HG03280 (cell line): ENCODE measurements at regions not wholly inside any gene's neighbourhood (a gene's known extent, or its start where the extent isn't known, plus 50 kb on each side); places are given as distances from the start of the nearest gene placed in this dataset.
"Not testable (repeated sequence)": the region's sequence is repeated elsewhere in the genome, so short reads cannot be mapped to it uniquely, and the experiment has no call there.

Source experiments
- ATAC-seq: cut with Tn5 transposase; IDR thresholded peaks from one replicate; pipeline ENCODE4 v1.9.1; 2021; ENCODE audit warnings: mild to moderate bottlenecking, moderate library complexity; ENCODE audit not compliant: unreplicated experiment

DNA sequence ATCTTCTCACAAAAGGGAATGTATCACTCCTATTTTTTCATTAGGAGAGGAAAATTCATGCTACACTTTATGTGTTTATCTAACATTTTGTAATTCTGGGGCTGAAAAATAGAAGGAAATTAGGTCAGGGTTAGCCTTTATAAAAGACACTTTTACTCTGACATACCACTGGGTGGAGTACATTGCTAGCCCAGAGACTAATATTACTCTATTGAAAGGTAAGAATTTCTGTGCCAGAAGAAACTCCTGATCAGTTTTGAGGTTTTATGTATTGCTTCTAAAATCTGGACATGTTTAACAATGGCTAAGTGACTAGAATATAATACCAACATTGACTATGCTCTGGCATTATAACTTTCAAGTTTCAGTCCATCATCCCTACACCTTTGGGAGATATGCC lies 724.6 kb downstream of the USP25 start:
- ATAC-seq: no peak

DNA sequence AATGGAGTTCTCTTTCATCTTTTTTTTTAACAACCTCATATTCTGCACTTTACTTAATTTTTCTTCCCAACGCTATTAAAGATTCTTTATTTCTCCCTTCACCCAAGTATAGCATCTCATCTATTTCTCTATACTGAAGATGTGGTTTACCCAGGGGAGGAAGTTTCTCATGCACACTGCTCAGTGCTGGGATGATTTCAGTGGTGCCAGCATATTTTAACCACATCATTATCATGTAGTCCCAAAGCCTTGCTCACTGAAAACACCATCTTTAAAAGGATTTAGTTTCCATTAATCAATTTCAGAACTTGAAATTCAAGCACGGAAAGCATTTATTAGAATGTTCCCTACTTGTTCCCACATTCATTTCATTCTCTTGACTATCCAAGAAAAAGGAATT lies 725.7 kb downstream of the USP25 start:
- no peak for ATAC-seq

DNA sequence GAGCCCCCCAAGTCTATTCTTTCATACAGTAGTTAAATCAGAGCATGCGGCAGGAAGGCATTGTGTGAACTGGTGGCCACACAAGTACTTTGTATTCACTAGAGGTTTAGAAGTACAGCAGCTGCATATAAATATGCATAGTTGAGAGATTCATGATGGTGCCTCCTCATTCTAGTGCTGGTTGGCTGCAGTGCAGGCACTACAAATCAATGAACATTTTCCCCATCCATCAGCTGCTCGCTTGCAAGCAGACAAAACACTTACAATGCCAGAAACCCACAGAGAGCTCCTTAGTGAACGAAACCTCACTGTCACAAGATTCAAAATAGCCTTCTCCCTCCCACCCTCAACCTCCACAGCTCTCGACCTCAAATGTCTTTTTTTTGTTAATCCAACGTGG lies 726.2 kb downstream of the USP25 start:
- ATAC-seq: no peak

DNA sequence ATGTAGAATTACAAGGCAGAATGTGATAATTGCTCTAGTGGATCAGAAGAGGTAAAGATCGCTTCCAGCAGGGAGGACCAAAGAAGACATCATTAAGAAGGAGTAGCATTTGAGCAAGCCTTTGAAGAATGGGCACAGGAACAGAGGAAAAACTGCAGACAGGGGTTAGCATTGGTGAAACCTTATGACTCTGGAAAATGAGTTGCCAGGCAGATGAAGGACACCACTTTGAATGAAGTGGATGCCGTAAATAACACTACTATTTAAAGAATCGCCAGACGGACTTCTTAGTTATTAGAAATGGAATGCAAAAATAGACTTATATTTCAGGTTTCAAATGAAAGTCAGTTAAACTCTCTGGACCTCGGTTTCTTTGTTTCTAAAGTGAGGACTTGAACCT lies 727.7 kb downstream of the USP25 start:
- ATAC-seq: no peak

DNA sequence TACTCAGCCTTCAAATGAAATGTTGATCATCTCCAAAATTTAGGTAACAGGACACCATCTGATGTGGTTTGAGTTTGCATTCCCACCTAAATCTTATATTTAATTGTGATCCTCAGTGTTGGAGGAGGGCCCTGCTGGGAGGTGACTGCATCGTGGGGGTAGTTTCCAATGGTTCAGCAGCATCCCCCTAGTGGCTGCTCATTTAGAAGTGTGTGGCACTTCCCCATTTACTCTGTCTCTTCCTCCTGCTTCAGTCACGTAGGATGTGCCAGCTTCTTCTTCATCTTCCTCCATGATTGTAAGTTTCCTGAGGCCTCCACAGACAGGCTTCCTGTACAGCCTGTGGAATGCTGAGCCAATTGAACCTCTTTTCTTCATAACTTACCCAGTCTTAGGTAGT lies 731.2 kb downstream of the USP25 start:
- no peak for ATAC-seq

DNA sequence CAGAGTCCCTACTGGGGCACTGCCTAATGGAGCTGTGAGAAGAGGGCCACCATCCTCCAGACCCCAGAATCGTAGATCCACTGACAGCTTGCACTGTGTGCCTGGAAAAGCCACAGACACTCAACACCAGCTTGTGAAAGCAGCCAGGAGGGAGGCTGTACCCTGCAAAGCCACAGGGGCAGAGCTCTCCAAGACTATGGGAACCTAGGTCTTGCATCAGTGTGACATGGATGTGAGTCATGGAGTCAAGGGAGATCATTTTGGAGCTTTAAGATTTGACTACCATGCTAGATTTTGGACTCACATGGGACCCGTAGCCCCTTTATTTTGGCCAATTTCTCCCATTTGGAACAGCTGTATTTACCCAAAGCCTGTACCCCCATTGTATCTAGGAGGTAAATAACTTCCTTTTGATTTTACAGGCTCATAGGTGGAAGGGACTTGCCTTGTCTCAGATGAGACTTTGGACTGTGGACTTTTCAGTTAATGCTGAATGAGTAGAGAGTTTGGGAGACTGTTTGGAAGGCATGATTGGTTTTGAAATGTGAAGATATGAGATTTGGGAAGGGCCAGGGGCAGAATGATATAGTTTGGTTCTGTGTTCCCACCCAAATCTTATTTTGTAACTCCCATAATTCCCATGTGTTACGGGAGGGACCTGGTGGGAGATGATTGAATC lies 734.6 kb downstream of the USP25 start:
- ATAC-seq: not testable (repeated sequence)

DNA sequence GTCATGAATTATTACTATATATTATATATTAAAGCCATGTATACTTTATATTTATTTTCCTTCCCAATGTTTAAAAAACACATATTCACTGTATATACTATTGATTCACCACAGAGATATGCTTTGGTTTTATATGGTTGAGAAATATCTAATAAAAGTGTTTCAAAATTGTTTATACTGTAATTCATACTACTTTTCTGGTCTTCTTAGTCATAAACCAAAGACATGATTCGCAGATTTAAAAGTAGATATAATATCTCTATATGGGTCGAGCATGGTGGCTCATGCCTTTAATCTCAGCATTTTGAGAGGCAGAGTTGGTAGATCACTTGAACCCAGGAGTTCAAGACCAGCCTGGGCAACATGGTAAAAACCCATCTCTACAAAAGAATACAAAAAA lies 738.4 kb downstream of the USP25 start:
- no peak for ATAC-seq

DNA sequence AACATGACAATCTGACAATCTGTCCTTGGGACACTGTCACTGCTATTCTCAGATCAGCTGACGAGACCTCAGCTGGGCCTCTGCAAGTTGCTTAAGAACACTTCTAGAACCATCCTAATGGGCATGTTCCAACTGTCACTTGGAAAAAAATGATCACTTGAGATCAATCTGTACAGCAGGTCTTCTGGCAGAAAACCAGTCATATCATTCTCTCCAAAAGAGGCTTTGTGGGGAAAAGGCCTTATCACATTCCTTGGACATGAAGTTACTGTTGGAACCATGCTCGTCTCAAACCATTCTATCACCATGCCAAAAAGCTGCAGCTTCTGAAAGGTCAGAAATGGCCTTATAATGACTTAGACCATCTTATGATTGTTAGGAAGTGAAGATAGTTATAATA lies 744.2 kb downstream of the USP25 start:
- ATAC-seq: no peak

DNA sequence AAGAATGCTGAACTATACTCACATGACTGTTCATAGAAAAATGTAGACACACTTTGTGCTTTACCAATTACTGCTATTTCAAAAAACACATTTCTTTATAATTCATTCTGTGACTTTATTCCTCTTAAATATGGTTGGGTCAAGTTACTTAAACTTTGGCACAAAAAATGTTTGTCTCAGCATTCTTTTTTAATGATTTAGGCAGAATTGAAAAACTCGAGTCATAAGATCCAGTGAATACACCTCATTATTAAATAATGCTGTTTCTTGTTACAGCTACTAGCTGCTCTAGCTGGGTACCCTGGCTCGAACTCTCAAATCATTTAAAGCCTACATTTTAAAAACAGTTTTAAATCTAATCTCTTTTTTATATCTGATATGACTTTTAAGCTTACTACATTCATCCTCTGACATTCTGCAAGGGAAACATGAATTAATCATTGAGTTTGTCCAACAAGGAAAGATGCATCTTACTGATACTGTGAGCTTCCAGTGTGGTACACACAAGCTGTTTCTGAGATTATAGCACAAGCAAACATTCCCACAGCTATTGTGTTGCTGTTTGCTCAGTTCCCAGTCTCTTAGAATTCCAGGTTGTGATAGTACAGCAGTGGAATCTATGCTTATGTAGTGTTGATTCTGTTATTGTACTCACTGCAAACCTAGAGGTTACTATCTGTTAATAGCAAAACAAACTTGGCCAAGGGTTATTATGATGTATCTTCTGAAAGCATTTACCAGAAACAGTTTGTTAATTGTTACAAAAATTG lies 746.5 kb downstream of the USP25 start:
- no peak for ATAC-seq

DNA sequence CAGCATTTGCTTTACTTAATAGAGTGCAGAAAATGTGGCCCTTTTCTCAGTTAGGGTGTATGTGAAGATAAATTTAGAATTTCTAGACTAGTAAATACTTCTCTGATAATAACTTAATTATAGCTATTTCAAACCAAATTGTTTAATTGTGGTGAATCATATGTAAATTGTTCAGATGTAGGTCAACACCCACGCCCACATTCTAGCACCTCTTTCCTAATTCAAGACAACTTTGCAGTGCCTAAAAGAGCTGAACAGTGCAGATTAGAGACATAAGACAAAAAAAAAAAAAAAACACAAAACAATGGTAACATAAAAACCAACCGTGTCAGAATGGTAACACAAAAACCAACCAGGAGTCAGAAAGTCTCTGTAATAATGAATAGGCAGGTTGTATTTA lies 758.3 kb downstream of the USP25 start:
- no peak for ATAC-seq

DNA sequence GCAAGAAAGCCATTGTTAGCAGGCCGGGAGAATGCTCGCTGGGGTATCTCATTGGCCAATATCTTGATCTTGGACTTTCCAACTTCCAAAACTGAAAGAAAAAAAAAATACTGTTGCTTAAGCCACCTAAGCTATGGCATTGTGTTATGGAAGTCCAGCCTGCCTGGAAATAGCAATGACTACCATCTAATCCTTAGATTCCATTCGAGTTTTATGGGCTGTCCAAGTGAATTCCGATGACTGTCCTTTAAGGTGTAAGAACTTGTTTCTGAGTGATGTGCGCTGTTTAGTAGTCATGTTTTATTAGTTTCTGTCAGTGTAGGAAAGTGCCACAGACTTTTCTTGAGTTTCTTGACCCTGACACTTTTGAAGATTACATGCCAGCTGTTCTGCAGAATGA lies 762.6 kb downstream of the USP25 start:
- no peak for ATAC-seq

DNA sequence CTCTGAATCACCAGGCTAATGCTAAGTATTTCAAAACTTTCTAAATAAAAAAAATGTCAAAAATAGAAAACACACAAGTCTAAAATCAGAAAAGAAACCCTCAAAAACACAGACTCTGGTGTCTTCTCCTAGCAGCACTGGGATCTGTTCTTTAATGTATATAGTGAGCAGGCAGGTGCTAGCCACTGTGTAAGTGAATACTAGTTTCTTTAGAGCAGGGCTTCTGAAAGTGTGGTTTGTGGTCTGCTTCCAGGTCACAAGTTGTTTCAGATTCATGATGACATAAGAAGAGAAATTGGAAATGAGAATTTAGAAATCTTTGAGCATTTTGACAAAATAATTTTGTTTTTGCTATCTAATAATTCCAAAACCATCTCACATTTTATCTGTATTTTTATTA lies 763.1 kb downstream of the USP25 start:
- no peak for ATAC-seq

DNA sequence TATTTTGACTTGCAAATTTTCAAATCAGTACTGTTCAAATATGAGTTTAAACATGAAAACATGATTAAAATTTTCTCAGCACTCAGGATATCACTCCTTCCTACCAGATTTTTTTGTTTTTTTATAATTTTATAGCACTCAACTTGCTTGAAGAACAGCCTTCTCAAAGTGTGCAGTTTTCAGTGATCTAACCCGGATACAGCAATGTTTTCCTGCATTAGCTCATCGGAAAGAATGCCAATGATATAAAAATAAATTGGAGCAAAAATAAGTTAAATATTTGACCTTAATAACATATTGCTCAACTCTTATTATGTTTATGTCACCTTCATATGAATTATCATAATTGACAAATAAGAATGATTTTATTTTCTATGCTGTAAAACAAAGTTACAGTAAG lies 766.8 kb downstream of the USP25 start:
- ATAC-seq: no peak

DNA sequence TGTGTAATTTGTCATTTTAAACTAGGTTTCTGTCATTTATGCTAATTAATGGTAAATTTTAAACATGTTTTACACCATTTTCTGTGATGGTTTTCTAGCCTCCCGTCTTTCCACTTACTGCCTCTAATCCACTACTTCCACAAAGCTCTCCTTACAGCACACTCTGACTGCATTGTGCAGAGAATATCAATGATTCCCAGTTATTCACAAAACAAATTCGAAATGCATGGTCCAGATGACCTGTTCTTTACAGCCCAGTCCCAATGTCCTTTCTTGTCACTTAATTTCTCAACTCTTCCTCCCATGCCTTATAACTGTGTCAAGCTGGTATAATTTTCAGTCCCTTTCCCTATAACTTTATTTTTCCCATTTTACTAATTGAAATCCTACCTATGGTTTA lies 770.5 kb downstream of the USP25 start:
- ATAC-seq: no peak

DNA sequence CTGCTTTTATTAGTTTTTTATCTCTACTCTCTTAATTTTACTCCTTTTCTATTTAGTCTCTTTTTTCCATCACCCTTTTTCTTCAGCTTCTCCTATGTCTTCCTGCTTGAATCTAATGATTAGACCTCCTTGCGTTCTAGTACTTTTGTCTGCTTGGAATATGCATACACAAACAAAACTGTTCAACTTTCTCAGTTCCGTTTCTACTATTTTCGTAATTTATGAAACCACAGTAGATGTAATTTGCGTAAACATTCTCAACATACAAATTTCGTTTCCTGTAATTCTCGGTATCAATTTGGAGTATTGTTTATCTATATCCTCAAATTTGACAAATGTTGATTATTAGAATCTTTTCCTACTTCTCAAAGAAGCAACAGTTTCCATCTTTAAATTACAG lies 772.5 kb downstream of the USP25 start:
- ATAC-seq: no peak

DNA sequence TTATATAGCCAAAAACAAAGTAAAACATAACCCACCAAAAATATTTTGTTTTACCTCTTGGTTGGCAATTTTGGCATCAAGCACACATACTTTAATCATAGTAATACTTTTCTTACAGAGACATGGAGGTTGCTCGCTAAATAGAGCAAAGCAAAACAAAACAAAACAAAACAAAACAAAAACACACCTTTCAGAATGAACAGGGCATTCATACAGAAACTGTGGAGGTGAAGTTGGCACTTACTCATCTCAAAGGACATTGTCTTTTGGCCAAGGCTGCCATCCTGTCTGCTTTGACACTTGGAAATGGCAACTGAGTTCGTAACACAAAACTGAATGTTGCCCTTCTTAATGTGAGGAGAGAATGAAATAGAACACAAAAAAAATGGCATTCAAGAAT lies 773.1 kb downstream of the USP25 start:
- ATAC-seq: no peak

DNA sequence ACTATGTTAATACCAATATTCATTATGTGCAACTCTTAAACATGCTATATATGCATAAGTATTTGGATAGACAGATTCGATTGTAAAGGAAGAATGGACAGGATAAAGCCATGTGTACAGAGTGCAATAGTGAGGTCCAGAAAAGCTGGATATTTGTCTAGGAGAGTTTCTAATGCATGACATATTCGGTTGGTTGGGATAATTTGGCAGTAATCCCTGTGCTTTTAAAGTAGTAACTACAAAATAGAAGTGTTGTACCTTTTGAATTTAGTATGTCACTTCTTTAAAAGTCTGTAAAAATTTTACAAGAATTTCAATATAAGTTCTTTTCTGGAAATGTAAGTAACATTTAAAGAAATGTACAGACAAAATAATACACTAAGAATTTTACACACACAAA lies 774.5 kb downstream of the USP25 start:
- ATAC-seq: no peak

DNA sequence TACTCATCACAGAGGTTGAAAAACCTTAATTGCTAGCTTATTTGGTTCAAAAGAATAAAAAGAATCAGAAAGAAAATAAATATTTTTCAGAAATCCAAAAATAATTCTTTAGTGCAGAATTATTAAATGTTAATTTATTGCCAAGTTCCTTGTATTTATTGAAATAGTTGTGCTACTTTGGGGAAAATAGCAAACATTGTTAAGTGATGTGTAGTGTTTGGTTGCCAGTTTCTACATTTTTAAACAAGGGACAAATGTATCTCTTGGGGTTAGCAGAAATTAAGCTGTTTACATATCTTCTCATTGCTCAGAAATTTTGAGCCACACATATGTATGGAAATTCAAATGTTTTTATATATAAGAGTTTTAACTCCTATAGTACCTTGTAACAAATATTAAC lies 775.0 kb downstream of the USP25 start:
- ATAC-seq: no peak

DNA sequence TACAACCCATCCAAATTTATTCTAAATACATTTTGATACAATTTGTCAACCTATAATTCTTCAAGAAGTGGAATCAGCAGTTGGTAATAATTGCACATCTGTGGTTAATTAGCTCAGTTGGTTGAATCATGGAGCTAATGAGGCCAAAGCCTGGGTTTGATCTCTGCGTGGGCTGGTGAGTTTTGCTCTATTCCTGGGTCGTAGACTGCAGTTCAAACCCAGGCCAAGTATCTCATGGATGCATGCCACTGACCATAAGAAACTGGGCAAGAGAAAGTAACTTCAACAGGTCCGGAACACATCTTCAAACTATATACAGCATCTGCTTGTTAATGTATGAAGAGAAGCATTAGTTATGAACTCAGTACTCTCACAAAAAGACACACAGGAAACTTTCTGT lies 779.7 kb downstream of the USP25 start:
- no peak for ATAC-seq

DNA sequence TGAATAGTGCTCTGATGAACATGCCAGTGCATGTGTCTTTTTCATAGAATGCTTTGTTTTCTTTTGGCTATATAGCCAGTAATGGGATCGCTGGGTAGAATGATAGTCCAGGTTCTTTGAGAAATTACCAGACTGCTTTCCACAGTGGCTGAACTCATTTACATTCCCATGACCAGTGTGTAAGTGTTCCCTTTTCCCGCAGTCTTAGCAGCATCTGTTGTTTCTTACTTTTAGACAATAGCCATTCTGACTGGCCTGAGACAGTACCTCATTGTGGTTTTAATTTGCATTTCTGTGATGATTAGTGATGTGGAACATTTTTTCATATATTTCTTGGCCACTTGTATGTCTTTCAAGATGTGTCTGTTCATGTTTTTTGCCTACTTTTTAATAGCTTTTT lies 784.5 kb downstream of the USP25 start:
- ATAC-seq: no peak

DNA sequence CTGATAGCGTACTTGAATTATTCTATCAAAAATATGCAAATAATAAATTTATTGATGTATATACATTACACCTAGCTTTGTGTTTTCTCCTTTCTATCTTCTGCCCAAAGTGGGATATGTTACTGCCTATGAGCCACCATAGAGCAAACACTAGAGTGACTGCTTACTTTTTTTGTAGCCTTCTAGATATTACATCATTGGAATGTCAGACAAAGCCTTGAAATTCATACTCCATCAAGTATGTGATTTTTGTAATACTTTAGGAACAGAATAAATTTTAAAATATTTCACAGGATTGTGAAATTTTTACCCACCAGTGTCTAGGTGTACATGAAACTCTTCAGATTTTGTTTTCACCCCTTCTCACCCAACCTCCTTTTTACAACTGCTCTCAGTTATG lies 787.6 kb downstream of the USP25 start:
- ATAC-seq: no peak

DNA sequence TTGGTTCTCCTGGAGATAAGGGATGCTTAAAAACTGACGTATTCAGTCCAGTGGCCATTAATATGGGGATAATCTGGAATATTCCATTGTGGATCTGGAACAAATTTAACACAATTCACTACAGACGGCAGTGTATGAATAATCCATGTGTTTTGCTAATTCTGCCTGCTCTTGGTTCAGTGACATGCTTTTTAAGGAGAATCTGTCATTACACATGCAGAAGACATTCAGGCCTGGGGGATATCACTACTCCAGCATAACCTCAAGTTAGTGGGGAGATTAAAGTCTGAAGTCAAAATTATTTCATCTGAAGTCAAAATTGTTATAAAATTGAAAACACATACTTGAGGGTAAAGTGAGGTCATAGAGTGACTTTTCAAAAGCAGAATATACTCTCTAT lies 789.3 kb downstream of the USP25 start:
- no peak for ATAC-seq

DNA sequence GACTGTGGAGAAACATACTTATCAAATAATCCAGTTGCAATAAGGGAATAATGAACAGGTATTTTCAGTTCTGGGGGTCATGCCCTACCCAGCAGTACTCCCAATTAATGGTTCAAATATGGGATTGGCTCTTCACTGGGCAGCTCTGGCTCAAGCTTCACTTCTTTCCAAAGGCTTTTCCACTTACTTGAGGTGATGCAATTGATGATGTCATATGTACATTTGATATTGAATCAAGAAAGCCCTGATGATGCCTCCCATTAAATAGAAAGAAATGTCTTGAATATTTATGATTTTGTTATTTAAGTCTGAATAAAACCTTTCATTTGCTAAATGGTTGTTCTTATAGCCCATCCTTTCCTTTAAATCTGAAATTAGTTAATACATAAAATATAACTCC lies 789.9 kb downstream of the USP25 start:
- ATAC-seq: no peak
